ENCODE measurements at regions not wholly inside any gene's neighbourhood (a gene's known extent, or its start where the extent isn't known, plus 50 kb on each side); places are given as distances from the start of the nearest gene placed in this dataset.

- in situ Hi-C loops (cut with HindIII; ENCODE audit: extremely low pct_ligation_motif_present, low pct_unique_long_range_greater_than_20kb), result no loop called here
- DNase-seq (ENCODE audit: low spot score) (no peak), ATAC-seq (no peak), FAIRE-seq (no peak)
- Histone ChIP-seq H3K9me3 (ENCODE audit: low read length) (no peaks in the 10 kb centered on the region), H3K4me2 (ENCODE audit: low read depth, low read length) (no peak overlapping the region), H3K27me3 (ENCODE audit: control insufficient read depth in 1 of 2, insufficient read depth in 2 of 2, low read length in 2 of 2) (peaks cover 0 to 12% of the 10 kb centered on the region in 2 experiments; a peak in 3 of 5 replicates), H3K27ac (ENCODE audit: extremely low read length, insufficient read depth, low read length) (no peak overlapping the region), H3K9ac (ENCODE audit: insufficient read depth, low read depth, low read length) (no peak overlapping the region), H2AFZ (ENCODE audit: low read length) (no peak overlapping the region), H3K79me2 (ENCODE audit: insufficient read depth, low read length) (no peaks in the 10 kb centered on the region), H3K36me3 (replicated peaks in 1 of 2; ENCODE audit: control insufficient read depth in 1 of 2, insufficient read depth in 2 of 2, low read length in 2 of 2) (no peaks in the 10 kb centered on the region), H3K4me1 (ENCODE audit: insufficient read depth, low read length) (no peaks in the 10 kb centered on the region), H3K4me3 (replicated peaks in 1 of 3; ENCODE audit: insufficient read depth in 1 of 3, low read depth in 2 of 3, low read length in 3 of 3) (no peak overlapping the region), H4K20me1 (ENCODE audit: insufficient read depth, low read length) (no peaks in the 10 kb centered on the region)
- BruUV-seq (replicated peaks), result no TSS peak
- ChIA-PET POLR2A (no interaction called here), CTCF (ENCODE audit: low intra/inter-chr PET ratio, low total read pairs) (no interaction called here)
- intact Hi-C loops (cut with micrococcal nuclease; ENCODE audit: unreplicated experiment), result no loop called here
- 45% methylated on average over 16 of the region's 16 CpGs for WGBS (ENCODE audit: low lambda C conversion rate)
- no peak for TF ChIP-seq ZNF607 (CRISPR knock-in tag; IDR thresholded peaks at IDR 0.05; ENCODE audit: borderline replicate concordance)
- TF ChIP-seq ZEB1 (IDR thresholded peaks at IDR 0.05; ENCODE audit: insufficient replicate concordance, low read depth), result no peak
- no peak for TF ChIP-seq IKZF5 (CRISPR knock-in tag; IDR thresholded peaks at IDR 0.05)
- TF ChIP-seq MAFG (CRISPR knock-in tag; IDR thresholded peaks at IDR 0.05), result no peak
- no peak for TF ChIP-seq KLF16 (CRISPR knock-in tag; IDR thresholded peaks at IDR 0.05)
- TF ChIP-seq ZNF318 (CRISPR knock-in tag; IDR thresholded peaks at IDR 0.05), result no peak
- no peak for TF ChIP-seq SIN3A (IDR thresholded peaks at IDR 0.05; ENCODE audit: borderline replicate concordance, low read depth, low read length)
- TF ChIP-seq JARID2 (CRISPR knock-in tag; IDR thresholded peaks at IDR 0.05; ENCODE audit: insufficient replicate concordance), result no peak
- TF ChIP-seq HMG20A (CRISPR knock-in tag; IDR thresholded peaks at IDR 0.05; ENCODE audit: borderline replicate concordance), result no peak
- no peak for TF ChIP-seq MTA1 (CRISPR knock-in tag; IDR thresholded peaks at IDR 0.05; ENCODE audit: borderline replicate concordance)
- TF ChIP-seq ATAD3A (CRISPR knock-in tag; IDR thresholded peaks at IDR 0.05), result no peak
- TF ChIP-seq, protein P1, sequence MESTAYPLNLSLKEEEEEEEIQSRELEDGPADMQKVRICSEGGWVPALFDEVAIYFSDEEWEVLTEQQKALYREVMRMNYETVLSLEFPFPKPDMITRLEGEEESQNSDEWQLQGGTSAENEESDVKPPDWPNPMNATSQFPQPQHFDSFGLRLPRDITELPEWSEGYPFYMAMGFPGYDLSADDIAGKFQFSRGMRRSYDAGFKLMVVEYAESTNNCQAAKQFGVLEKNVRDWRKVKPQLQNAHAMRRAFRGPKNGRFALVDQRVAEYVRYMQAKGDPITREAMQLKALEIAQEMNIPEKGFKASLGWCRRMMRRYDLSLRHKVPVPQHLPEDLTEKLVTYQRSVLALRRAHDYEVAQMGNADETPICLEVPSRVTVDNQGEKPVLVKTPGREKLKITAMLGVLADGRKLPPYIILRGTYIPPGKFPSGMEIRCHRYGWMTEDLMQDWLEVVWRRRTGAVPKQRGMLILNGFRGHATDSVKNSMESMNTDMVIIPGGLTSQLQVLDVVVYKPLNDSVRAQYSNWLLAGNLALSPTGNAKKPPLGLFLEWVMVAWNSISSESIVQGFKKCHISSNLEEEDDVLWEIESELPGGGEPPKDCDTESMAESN (CRISPR knock-in tag; conservative IDR thresholded peaks at IDR 0.05), result no peak
- TF ChIP-seq PAF1 (CRISPR knock-in tag; IDR thresholded peaks at IDR 0.05), result no peak
- no peak for TF ChIP-seq SMC3 (IDR thresholded peaks at IDR 0.05; ENCODE audit: low read length)
- no peak for TF ChIP-seq KLF6 (CRISPR knock-in tag; IDR thresholded peaks at IDR 0.05)
- TF ChIP-seq MEIS1 (CRISPR knock-in tag; IDR thresholded peaks at IDR 0.05; ENCODE audit: borderline replicate concordance), result no peak
These were observed 64.6 kb upstream of the MGMT start for GRCh38 chr10:129402459-129402858.

All from HepG2 (cell line).